HG03103 (cell line): ENCODE measurements at regions not wholly inside any gene's neighbourhood (a gene's known extent, or its start where the extent isn't known, plus 50 kb on each side); places are given as distances from the start of the nearest gene placed in this dataset.
"Not testable (repeated sequence)": the region's sequence is repeated elsewhere in the genome, so short reads cannot be mapped to it uniquely, and the experiment has no call there.

ENCODE experiments used
- ATAC-seq: cut with Tn5 transposase; IDR thresholded peaks from one replicate; pipeline ENCODE4 v1.9.1; 2021; ENCODE audit warnings: low read depth; ENCODE audit not compliant: unreplicated experiment

GRCh38 chr2:124967325-124967724 is 942.2 kb downstream of the CNTNAP5 start:
- no peak for ATAC-seq

GRCh38 chr2:124970030-124970429 is 944.9 kb downstream of the CNTNAP5 start:
- no peak for ATAC-seq

- ATAC-seq = no peak
These were observed 948.3 kb downstream of the CNTNAP5 start for GRCh38 chr2:124973396-124973795.

GRCh38 chr2:124975224-124975623 is 950.1 kb downstream of the CNTNAP5 start:
- no peak for ATAC-seq

GRCh38 chr2:124975648-124976047 is 950.6 kb downstream of the CNTNAP5 start:
- no peak for ATAC-seq

GRCh38 chr2:124978597-124978996 is 953.5 kb downstream of the CNTNAP5 start:
- no peak for ATAC-seq

- ATAC-seq = no peak
These were observed 958.5 kb downstream of the CNTNAP5 start for GRCh38 chr2:124983595-124983994.

GRCh38 chr2:124985270-124985669 is 960.2 kb downstream of the CNTNAP5 start:
- no peak for ATAC-seq

GRCh38 chr2:124986136-124986535 is 961.0 kb downstream of the CNTNAP5 start:
- no peak for ATAC-seq

GRCh38 chr2:124986870-124987269 is 961.8 kb downstream of the CNTNAP5 start:
- ATAC-seq = not testable (repeated sequence)

- not testable (repeated sequence) for ATAC-seq
These were observed 962.3 kb downstream of the CNTNAP5 start for GRCh38 chr2:124987436-124987835.

- ATAC-seq = no peak
These were observed 963.0 kb downstream of the CNTNAP5 start for GRCh38 chr2:124988111-124988510.

- ATAC-seq = no peak
These were observed 963.7 kb downstream of the CNTNAP5 start for GRCh38 chr2:124988794-124989193.

GRCh38 chr2:124993809-124994208 is 968.7 kb downstream of the CNTNAP5 start:
- no peak for ATAC-seq

- no peak for ATAC-seq
These were observed 970.3 kb downstream of the CNTNAP5 start for GRCh38 chr2:124995185-124995912.

GRCh38 chr2:124996406-124996805 is 971.3 kb downstream of the CNTNAP5 start:
- ATAC-seq = no peak

- ATAC-seq = no peak
These were observed 974.8 kb downstream of the CNTNAP5 start for GRCh38 chr2:124999906-125000305.

- no peak for ATAC-seq
These were observed 979.2 kb downstream of the CNTNAP5 start for GRCh38 chr2:125004106-125004800.

GRCh38 chr2:125006676-125007075 is 981.6 kb downstream of the CNTNAP5 start:
- ATAC-seq = no peak

GRCh38 chr2:125028721-125029120 is 1003.6 kb downstream of the CNTNAP5 start:
- not testable (repeated sequence) for ATAC-seq

- ATAC-seq = no peak
These were observed 1008.8 kb downstream of the CNTNAP5 start for GRCh38 chr2:125033871-125034270.

- ATAC-seq = no peak
These were observed 1012.1 kb downstream of the CNTNAP5 start for GRCh38 chr2:125037135-125037653.
